Femur (tissue), 1 donor: ENCODE measurements at regions not wholly inside any gene's neighbourhood (a gene's known extent, or its start where the extent isn't known, plus 50 kb on each side); places are given as distances from the start of the nearest gene placed in this dataset.
A peak's percentile ranks its signal among the peaks of the same experiment; 100 is the strongest.
"Not testable (repeated sequence)": the region's sequence is repeated elsewhere in the genome, so short reads cannot be mapped to it uniquely, and the experiment has no call there.

ENCODE experiments used
- DNase-seq: peaks from one replicate; pipeline ENCODE4 v3.0.0-alpha.2; 2017

- DNase-seq: no peak
Measured at GRCh38 chr9:81335879-81336421, 353.4 kb downstream of the TLE1 start.

GRCh38 chr9:81321551-81321950, 367.8 kb downstream of the TLE1 start:
- DNase-seq: no peak

GRCh38 chr9:81320909-81321482, 368.4 kb downstream of the TLE1 start:
- no peak for DNase-seq

GRCh38 chr9:81318571-81318970, 370.8 kb downstream of the TLE1 start:
- no peak for DNase-seq

- peak; percentile 24 for DNase-seq
Measured at GRCh38 chr9:81317939-81318338, 371.4 kb downstream of the TLE1 start.

GRCh38 chr9:81317223-81317622, 372.1 kb downstream of the TLE1 start:
- no peak for DNase-seq

GRCh38 chr9:81314490-81314889, 374.9 kb downstream of the TLE1 start:
- DNase-seq: no peak

GRCh38 chr9:81313877-81314276, 375.5 kb downstream of the TLE1 start:
- DNase-seq: no peak

- DNase-seq: no peak
Measured at GRCh38 chr9:81312346-81312745, 377.0 kb downstream of the TLE1 start.

GRCh38 chr9:81308404-81308803, 380.9 kb downstream of the TLE1 start:
- no peak for DNase-seq

GRCh38 chr9:81307791-81308190, 381.6 kb downstream of the TLE1 start:
- not testable (repeated sequence) for DNase-seq

- no peak for DNase-seq
Measured at GRCh38 chr9:81305561-81306182, 383.7 kb downstream of the TLE1 start.

GRCh38 chr9:81303658-81304057, 385.7 kb downstream of the TLE1 start:
- DNase-seq: no peak

GRCh38 chr9:81293651-81294050, 395.7 kb downstream of the TLE1 start:
- no peak for DNase-seq

- DNase-seq: no peak
Measured at GRCh38 chr9:81292056-81292805, 397.1 kb downstream of the TLE1 start.

GRCh38 chr9:81289622-81290021, 399.7 kb downstream of the TLE1 start:
- no peak for DNase-seq

GRCh38 chr9:81268048-81268447, 421.3 kb downstream of the TLE1 start:
- DNase-seq: no peak

GRCh38 chr9:81266674-81267073, 422.7 kb downstream of the TLE1 start:
- DNase-seq: no peak

- no peak for DNase-seq
Measured at GRCh38 chr9:81266086-81266485, 423.3 kb downstream of the TLE1 start.

- DNase-seq: peak; percentile 68
Measured at GRCh38 chr9:81264516-81264915, 424.8 kb downstream of the TLE1 start.

GRCh38 chr9:81259896-81260295, 429.5 kb downstream of the TLE1 start:
- no peak for DNase-seq

- DNase-seq: no peak
Measured at GRCh38 chr9:81256368-81256767, 433.0 kb downstream of the TLE1 start.

GRCh38 chr9:81250606-81251005, 438.7 kb downstream of the TLE1 start:
- no peak for DNase-seq

GRCh38 chr9:81250041-81250440, 439.3 kb downstream of the TLE1 start:
- DNase-seq: no peak
